Neural crest cell (in vitro differentiated cells): ENCODE measurements at regions not wholly inside any gene's neighbourhood (a gene's known extent, or its start where the extent isn't known, plus 50 kb on each side); places are given as distances from the start of the nearest gene placed in this dataset.

Experiments
- DNase-seq: peaks from one replicate; pipeline ENCODE4 v3.0.0; 2021; ENCODE audit warnings: low read depth, mixed read lengths, low spot score
- H3K27ac Mint-ChIP-seq: one replicate; pipeline ENCODE4 v1.8.0; 2021; ENCODE audit warnings: mild to moderate bottlenecking, mixed read lengths; ENCODE audit not compliant: unreplicated experiment
- H3K27me3 Mint-ChIP-seq: 2 replicates; pipeline ENCODE4 v1.8.0; 2021; ENCODE audit warnings: low read depth, mild to moderate bottlenecking, mixed read lengths
- H3K36me3 Mint-ChIP-seq: 2 replicates; pipeline ENCODE4 v1.8.0; 2021; ENCODE audit warnings: low read depth, mild to moderate bottlenecking, mixed read lengths
- H3K4me1 Mint-ChIP-seq: 2 replicates; pipeline ENCODE4 v1.8.0; 2021; ENCODE audit warnings: mixed read lengths
- H3K4me3 Mint-ChIP-seq: one replicate; pipeline ENCODE4 v1.8.0; 2021; ENCODE audit warnings: mild to moderate bottlenecking, mixed read lengths
- H3K9me3 Mint-ChIP-seq: 2 replicates; pipeline ENCODE4 v1.8.0; 2021; ENCODE audit warnings: mixed read lengths
- CTCF ChIP-seq: fragments of 200-600 bp; sonication (generic); conservative IDR thresholded peaks from 2 replicates; pipeline ENCODE4 v1.5.0; 2021; ENCODE audit warnings: antibody characterized with exemption, mild to moderate bottlenecking

GRCh38 chr1:55369474-55369873 is 154.3 kb upstream of the USP24 start:
- no peaks in the 10 kb centered on the region for H3K4me1 Mint-ChIP-seq
- H3K36me3 Mint-ChIP-seq, result no peaks in the 10 kb centered on the region
- H3K27me3 Mint-ChIP-seq, result peaks cover 4% of the 10 kb centered on the region
- no peaks in the 10 kb centered on the region for H3K9me3 Mint-ChIP-seq
- DNase-seq, result no peak
- no peak overlapping the region for H3K27ac Mint-ChIP-seq
- no peak overlapping the region for H3K4me3 Mint-ChIP-seq
- TF ChIP-seq CTCF, result no peak

- Mint-ChIP-seq H3K4me3 (no peak overlapping the region), H3K4me1 (no peaks in the 10 kb centered on the region), H3K27ac (no peak overlapping the region), H3K36me3 (no peaks in the 10 kb centered on the region), H3K9me3 (no peaks in the 10 kb centered on the region), H3K27me3 (peaks cover 4% of the 10 kb centered on the region)
- no peak for DNase-seq
- TF ChIP-seq CTCF, result no peak
Observed at GRCh38 chr1:55368698-55369097, 153.5 kb upstream of the USP24 start.

- H3K4me3 Mint-ChIP-seq, result no peak overlapping the region
- H3K4me1 Mint-ChIP-seq, result no peaks in the 10 kb centered on the region
- H3K27me3 Mint-ChIP-seq, result peaks cover 4% of the 10 kb centered on the region
- no peak for DNase-seq
- H3K9me3 Mint-ChIP-seq, result no peaks in the 10 kb centered on the region
- H3K27ac Mint-ChIP-seq, result no peak overlapping the region
- no peaks in the 10 kb centered on the region for H3K36me3 Mint-ChIP-seq
- no peak for TF ChIP-seq CTCF
Observed at GRCh38 chr1:55367273-55367672, 152.1 kb upstream of the USP24 start.

GRCh38 chr1:55364216-55364615 is 149.1 kb upstream of the USP24 start:
- no peak for DNase-seq
- H3K4me3 Mint-ChIP-seq, result no peak overlapping the region
- TF ChIP-seq CTCF, result no peak
- H3K27me3 Mint-ChIP-seq, result peaks cover 3% of the 10 kb centered on the region
- H3K9me3 Mint-ChIP-seq, result no peaks in the 10 kb centered on the region
- no peaks in the 10 kb centered on the region for H3K4me1 Mint-ChIP-seq
- H3K27ac Mint-ChIP-seq, result no peak overlapping the region
- no peaks in the 10 kb centered on the region for H3K36me3 Mint-ChIP-seq

- no peaks in the 10 kb centered on the region for H3K36me3 Mint-ChIP-seq
- no peak for DNase-seq
- no peak overlapping the region for H3K27ac Mint-ChIP-seq
- no peak for TF ChIP-seq CTCF
- no peak overlapping the region for H3K4me3 Mint-ChIP-seq
- H3K9me3 Mint-ChIP-seq, result no peaks in the 10 kb centered on the region
- no peaks in the 10 kb centered on the region for H3K4me1 Mint-ChIP-seq
- peaks cover 3% of the 10 kb centered on the region for H3K27me3 Mint-ChIP-seq
Observed at GRCh38 chr1:55363268-55363667, 148.1 kb upstream of the USP24 start.

- no peak overlapping the region for H3K27ac Mint-ChIP-seq
Observed at GRCh38 chr1:55362558-55362957, 147.4 kb upstream of the USP24 start.

More at GRCh38 chr1:55362558-55362957, 147.4 kb upstream of the USP24 start:
- Mint-ChIP-seq H3K9me3 (no peaks in the 10 kb centered on the region), H3K27me3 (peaks cover 3% of the 10 kb centered on the region), H3K4me1 (no peaks in the 10 kb centered on the region), H3K4me3 (no peak overlapping the region), H3K36me3 (no peaks in the 10 kb centered on the region)
- TF ChIP-seq CTCF, result no peak
- DNase-seq, result no peak
